ENCODE measurements at regions not wholly inside any gene's neighbourhood (a gene's known extent, or its start where the extent isn't known, plus 50 kb on each side); places are given as distances from the start of the nearest gene placed in this dataset.

- H3K27me3 ChIP-seq (ENCODE audit: control insufficient read depth, insufficient read depth, low read length), result no peaks in the 10 kb centered on the region
- peaks cover 3% of the 10 kb centered on the region; the same call in 1 of the 2 replicates for H3K9me3 ChIP-seq (ENCODE audit: control insufficient read depth, insufficient read depth, low read length)
- H3K27ac ChIP-seq (ENCODE audit: low read depth, low read length), result no peak overlapping the region
- POLR2A ChIA-PET, result no interaction called here
- CTCF ChIA-PET, result interaction anchor here (1.0 kb wide), 1 partner anchor 222 kb away, joined by 3 read pairs; no protein-coding TSS in a partner anchor
- no peak for DNase-seq (ENCODE audit: low read depth, low spot score)
- no peak overlapping the region for H3K4me3 ChIP-seq (ENCODE audit: low read depth, low read length)
- TF ChIP-seq CTCF (IDR thresholded peaks at IDR 0.05; ENCODE audit: low read depth, low read length), result no peak
Measured at GRCh38 chr6:5909721-5910120, 97.0 kb downstream of the NRN1 start.

GRCh38 chr6:5906842-5907241 lies 99.9 kb downstream of the NRN1 start:
- ChIA-PET CTCF (no interaction called here), POLR2A (no interaction called here)
- no peak for DNase-seq (ENCODE audit: low read depth, low spot score)
- Histone ChIP-seq H3K4me3 (ENCODE audit: low read depth, low read length) (no peak overlapping the region), H3K27ac (ENCODE audit: low read depth, low read length) (no peak overlapping the region), H3K9me3 (ENCODE audit: control insufficient read depth, insufficient read depth, low read length) (peaks cover 3% of the 10 kb centered on the region; the same call in 1 of the 2 replicates), H3K27me3 (ENCODE audit: control insufficient read depth, insufficient read depth, low read length) (no peaks in the 10 kb centered on the region)
- TF ChIP-seq CTCF (IDR thresholded peaks at IDR 0.05; ENCODE audit: low read depth, low read length), result no peak

- ChIA-PET POLR2A (no interaction called here), CTCF (no interaction called here)
- Histone ChIP-seq H3K27ac (ENCODE audit: low read depth, low read length) (no peak overlapping the region), H3K27me3 (ENCODE audit: control insufficient read depth, insufficient read depth, low read length) (no peaks in the 10 kb centered on the region), H3K4me3 (ENCODE audit: low read depth, low read length) (no peak overlapping the region), H3K9me3 (ENCODE audit: control insufficient read depth, insufficient read depth, low read length) (peaks cover 3% of the 10 kb centered on the region; the same call in 1 of the 2 replicates)
- TF ChIP-seq CTCF (IDR thresholded peaks at IDR 0.05; ENCODE audit: low read depth, low read length), result no peak
- DNase-seq (ENCODE audit: low read depth, low spot score), result no peak
Measured at GRCh38 chr6:5906340-5906670, 100.4 kb downstream of the NRN1 start.

- no peak overlapping the region for H3K27ac ChIP-seq (ENCODE audit: low read depth, low read length)
- peak; percentile 55 for DNase-seq (ENCODE audit: low read depth, low spot score)
- H3K9me3 ChIP-seq (ENCODE audit: control insufficient read depth, insufficient read depth, low read length), result peaks cover 3% of the 10 kb centered on the region; the same call in 1 of the 2 replicates
- TF ChIP-seq CTCF (IDR thresholded peaks at IDR 0.05; ENCODE audit: low read depth, low read length), result no peak
- H3K27me3 ChIP-seq (ENCODE audit: control insufficient read depth, insufficient read depth, low read length), result no peaks in the 10 kb centered on the region
- POLR2A ChIA-PET, result no interaction called here
- CTCF ChIA-PET, result no interaction called here
- no peak overlapping the region for H3K4me3 ChIP-seq (ENCODE audit: low read depth, low read length)
Measured at GRCh38 chr6:5905431-5906339, 101.0 kb downstream of the NRN1 start.

- CTCF ChIA-PET, result no interaction called here
- Histone ChIP-seq H3K27ac (ENCODE audit: low read depth, low read length) (no peak overlapping the region), H3K27me3 (ENCODE audit: control insufficient read depth, insufficient read depth, low read length) (no peaks in the 10 kb centered on the region), H3K9me3 (ENCODE audit: control insufficient read depth, insufficient read depth, low read length) (peaks cover 3% of the 10 kb centered on the region; the same call in 1 of the 2 replicates), H3K4me3 (ENCODE audit: low read depth, low read length) (no peak overlapping the region)
- TF ChIP-seq CTCF (IDR thresholded peaks at IDR 0.05; ENCODE audit: low read depth, low read length), result no peak
- POLR2A ChIA-PET, result no interaction called here
- DNase-seq (ENCODE audit: low read depth, low spot score), result no peak
Measured at GRCh38 chr6:5904532-5904931, 102.2 kb downstream of the NRN1 start.

All from AG04450 (cell line).